HL-60 (cell line): ENCODE measurements at regions not wholly inside any gene's neighbourhood (a gene's known extent, or its start where the extent isn't known, plus 50 kb on each side); places are given as distances from the start of the nearest gene placed in this dataset.
"Not testable (repeated sequence)": the region's sequence is repeated elsewhere in the genome, so short reads cannot be mapped to it uniquely, and the experiment has no call there.

ENCODE experiments used
- CTCF ChIP-seq: IDR thresholded peaks from one replicate; pipeline ENCODE4 v1.5.1; 2011; ENCODE audit warnings: low read length, control low read depth, inconsistent platforms; ENCODE audit not compliant: insufficient read depth
- GABPA ChIP-seq: IDR thresholded peaks from 2 replicates; pipeline ENCODE4 v1.6.1; 2012; ENCODE audit warnings: low read depth
- POLR2AphosphoS5 ChIP-seq: IDR thresholded peaks from 2 replicates; pipeline ENCODE4 v1.6.1; 2012; ENCODE audit warnings: low read depth
- REST ChIP-seq: IDR thresholded peaks from 2 replicates; pipeline ENCODE4 v1.6.1; 2012; ENCODE audit warnings: low read depth; ENCODE audit not compliant: insufficient replicate concordance
- SPI1 ChIP-seq: IDR thresholded peaks from 2 replicates; pipeline ENCODE4 v1.6.1; 2012; ENCODE audit warnings: low read depth, mild to moderate bottlenecking, borderline replicate concordance

DNA sequence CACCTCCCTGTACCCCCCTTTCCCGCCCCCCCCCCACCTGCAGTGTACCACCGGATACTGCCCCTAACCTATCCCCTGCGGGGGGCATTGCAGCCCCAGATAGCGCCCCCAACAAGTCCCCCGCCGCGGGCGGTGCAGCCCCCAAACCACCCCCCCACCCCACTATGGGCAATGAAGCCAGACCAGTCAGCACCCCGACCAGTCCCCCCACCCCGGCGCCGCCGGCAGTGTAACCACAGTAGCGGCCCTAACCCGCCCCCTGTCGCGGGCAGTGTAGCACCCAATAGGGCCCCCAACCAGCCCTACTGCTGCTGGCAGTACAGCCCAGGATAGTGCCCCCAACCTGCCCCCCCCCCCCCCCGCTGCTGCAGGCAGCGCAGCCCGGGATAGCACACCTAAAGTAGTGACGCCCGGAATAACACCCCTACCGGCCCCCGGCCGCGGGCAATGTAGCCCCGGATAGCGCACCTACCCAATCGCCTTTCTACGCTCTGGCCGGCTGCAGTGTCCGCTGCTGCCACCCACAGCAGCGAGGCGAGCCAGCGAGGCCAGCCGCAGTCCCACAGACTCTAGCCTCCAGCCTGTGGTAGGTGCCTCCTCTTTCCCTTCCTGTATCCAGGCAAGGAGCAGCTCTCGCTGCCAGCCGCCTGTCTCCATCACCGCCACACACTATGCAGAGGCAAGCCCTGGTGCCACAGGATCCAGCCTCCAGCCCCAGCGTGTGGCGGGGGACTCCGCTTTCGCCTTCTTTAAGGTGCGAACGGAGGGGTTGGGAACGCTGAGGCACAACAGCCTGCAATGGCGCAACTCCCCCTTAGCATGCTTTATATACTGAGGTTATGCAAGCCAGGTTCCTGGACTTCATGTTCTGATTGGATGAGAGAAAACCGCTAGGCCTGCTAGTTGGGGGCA is 229.3 kb downstream of the LIPI start:
- TF ChIP-seq CTCF, POLR2AphosphoS5, REST, GABPA, SPI1: not testable (repeated sequence)
